GM23338 (cell line): ENCODE measurements at regions not wholly inside any gene's neighbourhood (a gene's known extent, or its start where the extent isn't known, plus 50 kb on each side); places are given as distances from the start of the nearest gene placed in this dataset.

Source experiments
- EZH2 ChIP-seq: fragments of 200-600 bp; sonication (generic); IDR thresholded peaks from one replicate; pipeline ENCODE4 v1.8.0; 2017; ENCODE audit warnings: antibody characterized with exemption, mild to moderate bottlenecking, low read depth; ENCODE audit not compliant: unreplicated experiment
- EZH2phosphoT487 ChIP-seq: fragments of 200-600 bp; sonication (generic); IDR thresholded peaks from one replicate; pipeline ENCODE4 v1.8.1; 2018; ENCODE audit warnings: antibody characterized with exemption; ENCODE audit not compliant: unreplicated experiment
- POLR2AphosphoS5 ChIP-seq: IDR thresholded peaks from 2 replicates; pipeline ENCODE4 v1.6.1; 2016; ENCODE audit warnings: antibody characterized with exemption, low read depth
- STAT1 ChIP-seq: IDR thresholded peaks from one replicate; pipeline ENCODE4 v1.6.1; 2016; ENCODE audit warnings: antibody characterized with exemption; ENCODE audit not compliant: unreplicated experiment
- ZNF331 ChIP-seq: fragments of 250-450 bp; sonication (Bioruptor Pico); IDR thresholded peaks from 2 replicates; pipeline ENCODE4 v1.5.0; 2020; ENCODE audit warnings: low read depth, mild to moderate bottlenecking, moderate library complexity
- TF ChIP-seq, protein P1 (sequence below): IDR thresholded peaks from 2 replicates; pipeline ENCODE4 v1.6.1; 2016; ENCODE audit warnings: antibody characterized with exemption
- TF ChIP-seq, protein P2 (sequence below), 2 experiments: fragments of 200-600 bp in 1 of 2; sonication (generic) in 1 of 2; conservative IDR thresholded peaks; 2 replicates each; pipeline versions ENCODE4 v1.5.1 to v1.6.1; 2016 to 2017; ENCODE audit warnings: antibody characterized with exemption in 2 of 2, low read depth in 2 of 2, mild to moderate bottlenecking in 2 of 2, moderate library complexity in 1 of 2

DNA sequence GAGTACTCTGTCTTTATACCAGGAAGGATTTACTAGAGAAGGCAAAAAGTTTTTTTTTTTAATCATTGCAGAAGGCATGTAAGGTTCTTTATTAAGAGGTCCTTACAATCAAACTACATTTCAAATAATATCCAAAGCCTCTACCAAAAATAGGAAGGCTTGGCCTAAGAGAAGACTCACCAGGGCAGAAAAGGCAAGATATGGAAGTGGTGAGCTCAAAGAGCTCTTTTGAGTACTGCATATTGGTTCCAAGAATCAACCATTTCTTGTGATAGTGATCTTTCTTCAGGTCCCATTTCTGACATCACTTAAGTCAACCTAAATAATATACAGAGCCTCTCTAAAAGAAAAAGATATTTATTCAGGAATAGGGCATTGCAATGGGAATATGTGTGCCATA, 153.2 kb downstream of the FASLG start:
- TF ChIP-seq, protein P1, sequence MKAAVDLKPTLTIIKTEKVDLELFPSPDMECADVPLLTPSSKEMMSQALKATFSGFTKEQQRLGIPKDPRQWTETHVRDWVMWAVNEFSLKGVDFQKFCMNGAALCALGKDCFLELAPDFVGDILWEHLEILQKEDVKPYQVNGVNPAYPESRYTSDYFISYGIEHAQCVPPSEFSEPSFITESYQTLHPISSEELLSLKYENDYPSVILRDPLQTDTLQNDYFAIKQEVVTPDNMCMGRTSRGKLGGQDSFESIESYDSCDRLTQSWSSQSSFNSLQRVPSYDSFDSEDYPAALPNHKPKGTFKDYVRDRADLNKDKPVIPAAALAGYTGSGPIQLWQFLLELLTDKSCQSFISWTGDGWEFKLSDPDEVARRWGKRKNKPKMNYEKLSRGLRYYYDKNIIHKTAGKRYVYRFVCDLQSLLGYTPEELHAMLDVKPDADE: no peak
- no peak for TF ChIP-seq ZNF331
- TF ChIP-seq POLR2AphosphoS5: no peak
- TF ChIP-seq, protein P2, sequence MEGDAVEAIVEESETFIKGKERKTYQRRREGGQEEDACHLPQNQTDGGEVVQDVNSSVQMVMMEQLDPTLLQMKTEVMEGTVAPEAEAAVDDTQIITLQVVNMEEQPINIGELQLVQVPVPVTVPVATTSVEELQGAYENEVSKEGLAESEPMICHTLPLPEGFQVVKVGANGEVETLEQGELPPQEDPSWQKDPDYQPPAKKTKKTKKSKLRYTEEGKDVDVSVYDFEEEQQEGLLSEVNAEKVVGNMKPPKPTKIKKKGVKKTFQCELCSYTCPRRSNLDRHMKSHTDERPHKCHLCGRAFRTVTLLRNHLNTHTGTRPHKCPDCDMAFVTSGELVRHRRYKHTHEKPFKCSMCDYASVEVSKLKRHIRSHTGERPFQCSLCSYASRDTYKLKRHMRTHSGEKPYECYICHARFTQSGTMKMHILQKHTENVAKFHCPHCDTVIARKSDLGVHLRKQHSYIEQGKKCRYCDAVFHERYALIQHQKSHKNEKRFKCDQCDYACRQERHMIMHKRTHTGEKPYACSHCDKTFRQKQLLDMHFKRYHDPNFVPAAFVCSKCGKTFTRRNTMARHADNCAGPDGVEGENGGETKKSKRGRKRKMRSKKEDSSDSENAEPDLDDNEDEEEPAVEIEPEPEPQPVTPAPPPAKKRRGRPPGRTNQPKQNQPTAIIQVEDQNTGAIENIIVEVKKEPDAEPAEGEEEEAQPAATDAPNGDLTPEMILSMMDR (conservative IDR thresholded peaks at IDR 0.05; ENCODE audit: low read depth in 2 of 2): no peak
- no peak for TF ChIP-seq EZH2phosphoT487
- TF ChIP-seq EZH2: no peak
- TF ChIP-seq STAT1: no peak
